Smooth muscle cell of the brain vasculature (primary cell): ENCODE measurements at regions not wholly inside any gene's neighbourhood (a gene's known extent, or its start where the extent isn't known, plus 50 kb on each side); places are given as distances from the start of the nearest gene placed in this dataset.

Experiments
- DNase-seq: peaks from one replicate; pipeline ENCODE4 v3.0.0-alpha.2; 2012; ENCODE audit warnings: low read depth, low spot score

DNA sequence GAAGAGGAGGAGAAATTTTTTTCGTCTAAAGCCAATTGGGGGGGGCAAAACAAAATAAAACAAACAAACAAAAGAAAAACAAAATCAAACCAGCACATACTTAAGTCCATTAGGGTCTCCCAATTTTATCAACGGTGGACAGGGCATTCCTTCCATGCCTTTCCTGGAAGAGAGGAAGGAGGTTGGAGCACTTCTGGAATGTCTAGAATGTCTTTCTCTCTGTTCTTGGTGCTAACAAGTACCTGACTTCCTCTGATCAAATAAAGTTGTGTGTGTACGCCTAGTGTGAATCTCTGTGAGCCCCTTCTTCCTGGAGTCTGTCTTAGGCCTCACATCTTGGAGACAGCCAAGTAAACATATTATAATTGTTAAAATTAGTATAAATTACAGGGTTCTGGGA lies 399.0 kb upstream of the LRRTM1 start:
- DNase-seq: no peak

DNA sequence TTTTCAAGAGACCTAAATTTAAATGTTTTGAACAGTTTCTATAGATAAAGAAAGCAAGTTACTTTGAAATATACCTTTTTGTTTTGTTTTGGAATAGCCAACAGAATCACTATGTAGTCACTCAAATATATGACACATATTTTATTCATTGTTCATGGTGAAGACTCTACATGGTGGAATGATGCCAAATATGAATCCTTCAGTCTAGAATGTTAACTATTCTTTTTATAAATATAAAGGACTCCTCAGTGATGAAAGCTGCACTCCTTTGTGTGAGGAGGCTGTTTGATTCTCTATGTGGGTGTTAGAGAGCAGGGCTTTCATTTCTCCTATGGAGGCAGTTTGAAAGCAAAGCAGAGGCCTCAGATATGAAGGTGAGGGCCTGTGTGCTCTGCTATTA lies 396.4 kb upstream of the LRRTM1 start:
- DNase-seq: no peak
